Liver (tissue), 3 donors: ENCODE measurements at regions not wholly inside any gene's neighbourhood (a gene's known extent, or its start where the extent isn't known, plus 50 kb on each side); places are given as distances from the start of the nearest gene placed in this dataset.

Source experiments
- ATF3 ChIP-seq: IDR thresholded peaks from 2 replicates; pipeline ENCODE4 v1.6.1; 2016; ENCODE audit warnings: antibody characterized with exemption
- CTCF ChIP-seq: fragments of 150-350 bp; IDR thresholded peaks from 2 replicates; pipeline ENCODE4 v1.5.1; 2017; ENCODE audit warnings: improper control_type of control experiment, low read depth, low read length; ENCODE audit not compliant: missing input control
- EGR1 ChIP-seq, 2 donors: IDR thresholded peaks; 2 replicates each; pipeline ENCODE4 v1.6.1; 2016 to 2018; ENCODE audit warnings: antibody characterized with exemption in 2 of 2, low read depth in 2 of 2
- FOXA1 ChIP-seq: IDR thresholded peaks from 2 replicates; pipeline ENCODE4 v1.6.1; 2016; ENCODE audit warnings: antibody characterized with exemption
- FOXA2 ChIP-seq: IDR thresholded peaks from 2 replicates; pipeline ENCODE4 v1.6.1; 2016; ENCODE audit warnings: antibody characterized with exemption
- GABPA ChIP-seq, 2 donors: IDR thresholded peaks in 1 of 2; conservative IDR thresholded peaks in 1 of 2; 2 replicates each; pipeline ENCODE4 v1.6.1; 2016; ENCODE audit warnings: antibody characterized with exemption in 2 of 2, mild to moderate bottlenecking in 1 of 2, moderate library complexity in 1 of 2
- HNF4G ChIP-seq: IDR thresholded peaks from 2 replicates; pipeline ENCODE4 v1.6.1; 2016; ENCODE audit warnings: antibody characterized with exemption
- MAX ChIP-seq: IDR thresholded peaks from 2 replicates; pipeline ENCODE4 v1.6.1; 2016; ENCODE audit warnings: antibody characterized with exemption
- RAD21 ChIP-seq, 2 donors: IDR thresholded peaks; 2 replicates each; pipeline ENCODE4 v1.6.1; 2016; ENCODE audit warnings: antibody characterized with exemption in 2 of 2, mild to moderate bottlenecking in 2 of 2
- REST ChIP-seq: IDR thresholded peaks from 2 replicates; pipeline ENCODE4 v1.6.1; 2016; ENCODE audit warnings: antibody characterized with exemption, mild to moderate bottlenecking
- SP1 ChIP-seq: IDR thresholded peaks from 2 replicates; pipeline ENCODE4 v1.6.1; 2018; ENCODE audit warnings: antibody characterized with exemption, mild to moderate bottlenecking
- TAF1 ChIP-seq: conservative IDR thresholded peaks from 2 replicates; pipeline ENCODE4 v1.6.1; 2016; ENCODE audit warnings: antibody characterized with exemption, mild to moderate bottlenecking
- YY1 ChIP-seq: IDR thresholded peaks from 2 replicates; pipeline ENCODE4 v1.6.1; 2016; ENCODE audit warnings: antibody characterized with exemption, mild to moderate bottlenecking
- donor health status: healthy.
- donor health status: healthy.

GRCh38 chr2:217398101-217398500 lies 538.2 kb upstream of the TNP1 start:
- TF ChIP-seq RAD21 (IDR thresholded peaks at IDR 0.05) (no peak), CTCF (no peak), TAF1 (no peak), MAX (no peak), HNF4G (no peak), GABPA (IDR thresholded peaks at IDR 0.05 in 1 of 2, conservative IDR thresholded peaks at IDR 0.05 in 1 of 2) (no peak), EGR1 (IDR thresholded peaks at IDR 0.05; ENCODE audit: low read depth in 2 of 2) (no peak), FOXA2 (no peak), ATF3 (no peak), YY1 (no peak), FOXA1 (no peak), REST (no peak), SP1 (no peak)
